Panc1 (cell line): ENCODE measurements at regions not wholly inside any gene's neighbourhood (a gene's known extent, or its start where the extent isn't known, plus 50 kb on each side); places are given as distances from the start of the nearest gene placed in this dataset.

ENCODE experiments used
- ATAC-seq: fragments of 200-7000 bp; cut with Tn5 transposase; 2 replicates; pipeline ENCODE4 v1.9.1; 2020; ENCODE audit warnings: mild to moderate bottlenecking, moderate library complexity
- BruUV-seq: library from RNA; stranded (reverse); fragments of 400-500 nt; replicated peaks from 2 replicates; lab custom pipeline; 2021; lab: Mats Ljungman, UMichigan
- CTCF ChIA-PET: fragments of 300-600 bp; sonication (Branson Sonifier 250); formaldehyde crosslinking; loops from one replicate; lab custom pipeline; 2022; ENCODE audit warnings: antibody characterized with exemption; lab: Charles Lee
- POLR2A ChIA-PET: fragments of 300-600 bp; sonication (Branson Sonifier 250); formaldehyde crosslinking; loops from one replicate; lab custom pipeline; 2022; ENCODE audit warnings: antibody characterized with exemption; lab: Charles Lee
- DNase-seq: peaks from one replicate; pipeline ENCODE4 v3.0.0-alpha.2; 2010; ENCODE audit warnings: low read depth, low spot score
- H3K27ac ChIP-seq: 2 replicates; pipeline ENCODE4 v1.5.1; 2011; ENCODE audit warnings: mild to moderate bottlenecking, low read length, inconsistent platforms
- H3K27me3 ChIP-seq: fragments of 200-500 bp; sonication (Bioruptor generic); 2 replicates; pipeline ENCODE4 v1.6.0; 2014; ENCODE audit warnings: low read length, inconsistent platforms; ENCODE audit not compliant: control insufficient read depth, insufficient read depth
- H3K36me3 ChIP-seq: fragments of 200-500 bp; sonication (Bioruptor generic); 2 replicates; pipeline ENCODE4 v1.5.1; 2014; ENCODE audit warnings: inconsistent platforms, mild to moderate bottlenecking, low read length, moderate library complexity; ENCODE audit not compliant: control insufficient read depth, insufficient read depth
- H3K4me1 ChIP-seq: 2 replicates; pipeline ENCODE4 v1.5.1; 2011; ENCODE audit warnings: inconsistent platforms, mild to moderate bottlenecking, low read length, moderate library complexity; ENCODE audit not compliant: control insufficient read depth, insufficient read depth
- H3K4me3 ChIP-seq, 2 experiments: 2 replicates each; pipeline ENCODE4 v1.5.1; 2011 to 2012; ENCODE audit warnings: low read depth in 2 of 2, low read length in 2 of 2, mild to moderate bottlenecking in 2 of 2, inconsistent platforms in 1 of 2, moderate library complexity in 1 of 2
- H3K9me3 ChIP-seq: fragments of 200-500 bp; sonication (Bioruptor generic); 2 replicates; pipeline ENCODE4 v1.5.1; 2014; ENCODE audit warnings: low read depth, mild to moderate bottlenecking, inconsistent platforms, low read length, moderate library complexity; ENCODE audit not compliant: control insufficient read depth, insufficient read depth
- CTCF ChIP-seq: fragments of 450-650 bp; IDR thresholded peaks from 2 replicates; pipeline ENCODE4 v1.5.1; 2017; ENCODE audit warnings: mild to moderate bottlenecking
- POLR2AphosphoS5 ChIP-seq: IDR thresholded peaks from 2 replicates; pipeline ENCODE4 v1.6.1; 2012; ENCODE audit warnings: mild to moderate bottlenecking, low read depth, low read length, moderate library complexity
- REST ChIP-seq, 2 experiments: IDR thresholded peaks; 2 replicates each; pipeline ENCODE4 v1.6.1; 2011 to 2012; ENCODE audit warnings: low read depth in 2 of 2, control low read depth in 1 of 2, low read length in 1 of 2, mild to moderate bottlenecking in 1 of 2, moderate library complexity in 1 of 2; ENCODE audit not compliant: insufficient read depth in 1 of 2
- SIN3A ChIP-seq: IDR thresholded peaks from 2 replicates; pipeline ENCODE4 v1.6.1; 2012; ENCODE audit warnings: low read depth, mild to moderate bottlenecking, low read length, moderate library complexity, borderline replicate concordance; ENCODE audit not compliant: insufficient read depth
- TCF7L2 ChIP-seq: IDR thresholded peaks from 2 replicates; pipeline ENCODE4 v1.6.1; 2011; ENCODE audit warnings: mild to moderate bottlenecking, low read depth, low read length, inconsistent platforms
- in situ Hi-C: cut with HindIII; loops from 2 replicates; pipeline ENCODE4 v1.10.0; 2016; ENCODE audit warnings: low sequenced_read_pairs, low pct_unique_long_range_greater_than_20kb
- intact Hi-C: fragments of 100-400 bp; cut with micrococcal nuclease; formaldehyde crosslinking; loops from one replicate; pipeline ENCODE4 v1.10.0; 2022; ENCODE audit not compliant: unreplicated experiment

GRCh38 chr10:10821926-10822325, 195.7 kb upstream of the CELF2 start:
- Histone ChIP-seq H3K36me3 (no peaks in the 10 kb centered on the region), H3K4me3 (no peak overlapping the region), H3K27ac (no peak overlapping the region), H3K9me3 (no peaks in the 10 kb centered on the region), H3K27me3 (no peaks in the 10 kb centered on the region), H3K4me1 (no peaks in the 10 kb centered on the region)
- TF ChIP-seq REST (IDR thresholded peaks at IDR 0.05; ENCODE audit: insufficient read depth in 1 of 2, low read depth in 2 of 2, low read length in 1 of 2), result no peak
- TF ChIP-seq TCF7L2, result no peak
- no peak for TF ChIP-seq SIN3A
- TF ChIP-seq POLR2AphosphoS5, result no peak
- no peak for TF ChIP-seq CTCF
- in situ Hi-C loops, result no loop called here
- intact Hi-C loops, result no loop called here
- no peak for ATAC-seq
- BruUV-seq, result no TSS peak
- CTCF ChIA-PET, result no interaction called here
- DNase-seq, result no peak
- POLR2A ChIA-PET, result no interaction called here

GRCh38 chr10:10824591-10825148, 193.0 kb upstream of the CELF2 start:
- Histone ChIP-seq H3K4me1 (no peaks in the 10 kb centered on the region), H3K36me3 (no peaks in the 10 kb centered on the region), H3K4me3 (no peak overlapping the region), H3K27ac (no peak overlapping the region), H3K27me3 (no peaks in the 10 kb centered on the region), H3K9me3 (no peaks in the 10 kb centered on the region)
- intact Hi-C loops (no loop called here), in situ Hi-C loops (no loop called here)
- no TSS peak for BruUV-seq
- ATAC-seq (no peak), DNase-seq (no peak)
- CTCF ChIA-PET, result no interaction called here
- POLR2A ChIA-PET, result no interaction called here
- TF ChIP-seq SIN3A, result no peak

- ChIA-PET POLR2A (no interaction called here), CTCF (no interaction called here)
- TF ChIP-seq POLR2AphosphoS5 (no peak), CTCF (no peak), SIN3A (no peak), REST (IDR thresholded peaks at IDR 0.05; ENCODE audit: insufficient read depth in 1 of 2, low read depth in 2 of 2, low read length in 1 of 2) (no peak), TCF7L2 (no peak)
- Histone ChIP-seq H3K27me3 (no peaks in the 10 kb centered on the region), H3K4me1 (no peaks in the 10 kb centered on the region), H3K9me3 (no peaks in the 10 kb centered on the region), H3K36me3 (no peaks in the 10 kb centered on the region), H3K27ac (no peak overlapping the region), H3K4me3 (no peak overlapping the region)
- in situ Hi-C loops (no loop called here), intact Hi-C loops (no loop called here)
- ATAC-seq (no peak), DNase-seq (no peak)
- no TSS peak for BruUV-seq
These were observed 191.5 kb upstream of the CELF2 start for GRCh38 chr10:10826125-10826524.
